H4 (cell line): ENCODE measurements at regions not wholly inside any gene's neighbourhood (a gene's known extent, or its start where the extent isn't known, plus 50 kb on each side); places are given as distances from the start of the nearest gene placed in this dataset.
A peak's percentile ranks its signal among the peaks of the same experiment; 100 is the strongest.
"Not testable (repeated sequence)": the region's sequence is repeated elsewhere in the genome, so short reads cannot be mapped to it uniquely, and the experiment has no call there.

Experiments used
- DNase-seq: peaks from one replicate; pipeline ENCODE4 v3.0.0-alpha.2; 2015; ENCODE audit warnings: low spot score

- DNase-seq, result no peak
Observed at GRCh38 chr10:26355241-26355640, 82.9 kb upstream of the APBB1IP start.

GRCh38 chr10:26357203-26357602, 80.9 kb upstream of the APBB1IP start:
- DNase-seq, result no peak

- no peak for DNase-seq
Observed at GRCh38 chr10:26358071-26358470, 80.1 kb upstream of the APBB1IP start.

- DNase-seq, result no peak
Observed at GRCh38 chr10:26359670-26360069, 78.5 kb upstream of the APBB1IP start.

- no peak for DNase-seq
Observed at GRCh38 chr10:26361351-26361750, 76.8 kb upstream of the APBB1IP start.

- DNase-seq, result no peak
Observed at GRCh38 chr10:26361971-26362370, 76.2 kb upstream of the APBB1IP start.

- DNase-seq, result no peak
Observed at GRCh38 chr10:26365681-26366358, 72.3 kb upstream of the APBB1IP start.

GRCh38 chr10:26367035-26367434, 71.1 kb upstream of the APBB1IP start:
- DNase-seq, result not testable (repeated sequence)

- DNase-seq, result peak; percentile 2
Observed at GRCh38 chr10:26367771-26368170, 70.4 kb upstream of the APBB1IP start.

GRCh38 chr10:26368463-26368862, 69.7 kb upstream of the APBB1IP start:
- no peak for DNase-seq

- no peak for DNase-seq
Observed at GRCh38 chr10:26372513-26373354, 65.4 kb upstream of the APBB1IP start.

GRCh38 chr10:26374426-26374825, 63.7 kb upstream of the APBB1IP start:
- no peak for DNase-seq

GRCh38 chr10:26377224-26377810, 60.8 kb upstream of the APBB1IP start:
- not testable (repeated sequence) for DNase-seq

- DNase-seq, result no peak
Observed at GRCh38 chr10:26378861-26379294, 59.3 kb upstream of the APBB1IP start.

- no peak for DNase-seq
Observed at GRCh38 chr10:26380815-26381214, 57.3 kb upstream of the APBB1IP start.

- no peak for DNase-seq
Observed at GRCh38 chr10:26381986-26382385, 56.2 kb upstream of the APBB1IP start.

GRCh38 chr10:26384600-26384999, 53.5 kb upstream of the APBB1IP start:
- no peak for DNase-seq

GRCh38 chr10:26385443-26385842, 52.7 kb upstream of the APBB1IP start:
- DNase-seq, result no peak

GRCh38 chr10:26386781-26387180, 51.4 kb upstream of the APBB1IP start:
- no peak for DNase-seq
